Vagina (tissue), 2 donors: ENCODE measurements at regions not wholly inside any gene's neighbourhood (a gene's known extent, or its start where the extent isn't known, plus 50 kb on each side); places are given as distances from the start of the nearest gene placed in this dataset.

Experiments used
- DNase-seq, 2 donors: peaks; one replicate each; pipeline ENCODE4 v3.0.0-alpha.2; 2017; ENCODE audit errors: extremely low spot score in 2 of 2
- H3K27ac ChIP-seq: fragments of 200-600 bp; sonication (generic); one replicate; pipeline ENCODE4 v1.5.1; 2019
- H3K27me3 ChIP-seq: fragments of 200-600 bp; sonication (generic); one replicate; pipeline ENCODE4 v1.5.1; 2019
- H3K36me3 ChIP-seq, 2 donors: fragments of 200-600 bp; sonication (generic); one replicate each; pipeline ENCODE4 v1.5.1; 2017 to 2019
- H3K4me1 ChIP-seq: fragments of 200-600 bp; sonication (generic); one replicate; pipeline ENCODE4 v1.5.1; 2019
- H3K4me3 ChIP-seq, 2 donors: fragments of 200-600 bp; sonication (generic); 1 replicate in 1 of 2; 2 replicates in 1 of 2; pipeline ENCODE4 v1.5.1; 2016 to 2019
- H3K9me3 ChIP-seq: fragments of 200-600 bp; sonication (generic); one replicate; pipeline ENCODE4 v1.5.1; 2019
- POLR2A ChIP-seq, 2 donors: fragments of 450-650 bp; IDR thresholded peaks; one replicate each; pipeline ENCODE4 v1.6.1; 2017; ENCODE audit warnings: antibody characterized with exemption in 2 of 2, mild to moderate bottlenecking in 2 of 2, moderate library complexity in 2 of 2
- POLR2AphosphoS5 ChIP-seq, 2 donors: sonication (generic); formaldehyde crosslinking; IDR thresholded peaks; one replicate each; pipeline ENCODE4 v1.9.0; 2017; ENCODE audit warnings: antibody characterized with exemption in 2 of 2, mild to moderate bottlenecking in 2 of 2, low read depth in 1 of 2; ENCODE audit not compliant: insufficient read depth in 1 of 2
- intact Hi-C: fragments of 100-400 bp; cut with DNase I; formaldehyde crosslinking; loops from one replicate; pipeline ENCODE4 v1.15.1; 2023
- TF ChIP-seq, protein P1 (sequence below), 3 experiments: fragments of 450-650 bp in 2 of 3; fragments of 200-600 bp in 1 of 3; sonication (generic) in 1 of 3; IDR thresholded peaks; one replicate each; pipeline ENCODE4 v1.5.1; 2017 to 2019; ENCODE audit warnings: antibody characterized with exemption in 3 of 3, mild to moderate bottlenecking in 2 of 3, moderate library complexity in 2 of 3

DNA sequence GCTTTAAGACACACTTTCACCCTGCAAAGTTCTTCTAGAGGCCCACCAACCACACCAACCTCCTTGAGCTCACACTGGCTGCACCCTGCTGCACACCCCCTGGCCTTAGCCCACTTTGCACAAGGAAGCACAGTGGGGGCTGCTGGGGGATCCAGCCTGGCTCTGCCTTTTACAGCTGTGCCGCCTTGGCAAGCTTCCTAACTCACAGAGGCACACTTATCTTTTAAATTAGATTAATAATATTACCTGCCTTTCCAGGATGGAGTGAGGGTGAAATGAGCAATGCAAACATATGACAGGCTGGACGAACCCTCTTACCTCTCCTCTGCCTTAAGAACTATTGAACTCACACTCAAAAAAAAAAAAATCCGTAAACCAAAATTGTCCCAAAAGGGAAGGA is 715.8 kb upstream of the ID2 start:
- Histone ChIP-seq H3K36me3 (no peaks in the 10 kb centered on the region), H3K27ac (no peak overlapping the region), H3K4me1 (no peaks in the 10 kb centered on the region), H3K9me3 (no peaks in the 10 kb centered on the region), H3K27me3 (no peaks in the 10 kb centered on the region), H3K4me3 (no peak overlapping the region)
- intact Hi-C loops, result no loop called here
- DNase-seq, result no peak
- TF ChIP-seq POLR2A (IDR thresholded peaks at IDR 0.05) (no peak), POLR2AphosphoS5 (IDR thresholded peaks at IDR 0.05; ENCODE audit: insufficient read depth in 1 of 2, low read depth in 1 of 2) (no peak)
- TF ChIP-seq, protein P1, sequence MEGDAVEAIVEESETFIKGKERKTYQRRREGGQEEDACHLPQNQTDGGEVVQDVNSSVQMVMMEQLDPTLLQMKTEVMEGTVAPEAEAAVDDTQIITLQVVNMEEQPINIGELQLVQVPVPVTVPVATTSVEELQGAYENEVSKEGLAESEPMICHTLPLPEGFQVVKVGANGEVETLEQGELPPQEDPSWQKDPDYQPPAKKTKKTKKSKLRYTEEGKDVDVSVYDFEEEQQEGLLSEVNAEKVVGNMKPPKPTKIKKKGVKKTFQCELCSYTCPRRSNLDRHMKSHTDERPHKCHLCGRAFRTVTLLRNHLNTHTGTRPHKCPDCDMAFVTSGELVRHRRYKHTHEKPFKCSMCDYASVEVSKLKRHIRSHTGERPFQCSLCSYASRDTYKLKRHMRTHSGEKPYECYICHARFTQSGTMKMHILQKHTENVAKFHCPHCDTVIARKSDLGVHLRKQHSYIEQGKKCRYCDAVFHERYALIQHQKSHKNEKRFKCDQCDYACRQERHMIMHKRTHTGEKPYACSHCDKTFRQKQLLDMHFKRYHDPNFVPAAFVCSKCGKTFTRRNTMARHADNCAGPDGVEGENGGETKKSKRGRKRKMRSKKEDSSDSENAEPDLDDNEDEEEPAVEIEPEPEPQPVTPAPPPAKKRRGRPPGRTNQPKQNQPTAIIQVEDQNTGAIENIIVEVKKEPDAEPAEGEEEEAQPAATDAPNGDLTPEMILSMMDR (IDR thresholded peaks at IDR 0.05), result no peak

DNA sequence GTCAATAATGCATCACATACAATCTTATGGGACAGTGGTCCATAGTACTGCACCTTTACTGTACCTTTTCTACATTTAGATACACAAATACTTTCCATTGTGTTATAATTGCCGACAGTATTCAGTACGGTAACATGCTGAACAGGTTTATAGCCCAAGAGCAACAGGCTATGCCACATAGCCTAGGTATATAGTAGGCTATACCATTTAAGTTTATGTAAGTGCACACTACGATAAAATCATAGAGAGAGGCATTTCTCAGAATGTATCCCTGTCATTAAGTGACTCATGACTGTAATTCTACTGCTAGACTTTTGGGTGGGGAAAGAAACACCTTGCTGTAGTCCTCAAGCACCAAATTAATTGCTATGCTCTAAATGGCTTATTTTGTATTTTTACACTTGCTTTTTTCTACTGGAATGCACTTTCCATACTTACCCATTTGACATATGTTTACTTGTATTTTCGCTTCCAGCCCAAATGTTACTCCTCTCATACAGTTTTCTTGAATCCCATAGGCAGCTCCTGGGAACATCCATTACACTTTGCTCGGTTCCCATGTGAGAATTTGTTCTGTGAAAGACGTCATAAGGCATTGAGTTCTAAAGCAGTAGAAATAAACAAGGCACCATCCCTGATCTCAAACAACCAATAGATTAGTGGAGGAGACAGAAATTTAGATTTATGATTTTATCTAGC is 714.0 kb upstream of the ID2 start:
- DNase-seq, result no peak
- Histone ChIP-seq H3K27ac (no peak overlapping the region), H3K27me3 (no peaks in the 10 kb centered on the region), H3K4me3 (no peak overlapping the region), H3K36me3 (no peaks in the 10 kb centered on the region), H3K4me1 (no peaks in the 10 kb centered on the region), H3K9me3 (no peaks in the 10 kb centered on the region)
- TF ChIP-seq POLR2AphosphoS5 (IDR thresholded peaks at IDR 0.05; ENCODE audit: insufficient read depth in 1 of 2, low read depth in 1 of 2) (no peak), POLR2A (IDR thresholded peaks at IDR 0.05) (no peak)
- TF ChIP-seq, protein P1 (IDR thresholded peaks at IDR 0.05), result no peak
- intact Hi-C loops, result no loop called here

DNA sequence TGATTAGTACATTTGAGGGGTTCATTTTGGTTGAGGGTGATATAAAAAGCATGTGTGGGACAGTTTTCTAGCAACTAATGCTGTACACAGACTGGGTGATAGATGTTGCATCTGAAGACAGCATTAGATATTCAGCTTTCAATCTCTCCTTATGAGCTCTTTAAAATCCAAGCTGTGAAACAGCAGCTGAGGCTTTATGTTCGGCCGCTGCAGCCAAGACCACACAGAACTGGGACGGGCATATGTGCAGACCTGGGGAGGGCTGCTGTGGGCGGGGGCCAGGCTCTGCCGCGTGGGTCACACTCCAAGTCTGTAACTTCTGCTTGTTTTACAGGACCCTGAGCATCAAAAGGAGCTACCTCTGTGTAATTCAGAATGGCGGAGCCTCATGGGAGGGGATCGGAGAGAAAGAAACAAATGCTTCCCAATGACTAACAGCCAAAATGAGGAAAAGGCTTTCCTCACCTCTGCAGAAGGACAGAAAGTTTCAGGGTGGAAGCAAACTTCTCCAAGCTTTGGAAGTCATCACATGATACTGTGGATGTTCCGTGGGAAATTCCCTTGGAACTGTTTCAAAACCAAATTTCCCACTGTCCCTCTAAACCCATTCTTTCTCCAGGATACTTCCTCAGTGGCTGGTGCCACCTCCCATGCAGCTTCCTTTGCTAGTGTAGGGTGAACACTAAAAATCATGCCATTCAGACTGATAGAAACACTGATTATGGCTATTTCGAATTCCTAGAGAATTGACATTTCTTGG is 711.9 kb upstream of the ID2 start:
- TF ChIP-seq, protein P1 (IDR thresholded peaks at IDR 0.05), result no peak
- no peak for TF ChIP-seq POLR2A (IDR thresholded peaks at IDR 0.05)
- TF ChIP-seq POLR2AphosphoS5 (IDR thresholded peaks at IDR 0.05; ENCODE audit: insufficient read depth in 1 of 2, low read depth in 1 of 2), result no peak
- intact Hi-C loops, result no loop called here
- no peak overlapping the region for H3K4me3 ChIP-seq
- no peaks in the 10 kb centered on the region for H3K4me1 ChIP-seq
- H3K36me3 ChIP-seq, result no peaks in the 10 kb centered on the region
- no peaks in the 10 kb centered on the region for H3K27me3 ChIP-seq
- DNase-seq, result no peak
- no peak overlapping the region for H3K27ac ChIP-seq
- no peaks in the 10 kb centered on the region for H3K9me3 ChIP-seq

DNA sequence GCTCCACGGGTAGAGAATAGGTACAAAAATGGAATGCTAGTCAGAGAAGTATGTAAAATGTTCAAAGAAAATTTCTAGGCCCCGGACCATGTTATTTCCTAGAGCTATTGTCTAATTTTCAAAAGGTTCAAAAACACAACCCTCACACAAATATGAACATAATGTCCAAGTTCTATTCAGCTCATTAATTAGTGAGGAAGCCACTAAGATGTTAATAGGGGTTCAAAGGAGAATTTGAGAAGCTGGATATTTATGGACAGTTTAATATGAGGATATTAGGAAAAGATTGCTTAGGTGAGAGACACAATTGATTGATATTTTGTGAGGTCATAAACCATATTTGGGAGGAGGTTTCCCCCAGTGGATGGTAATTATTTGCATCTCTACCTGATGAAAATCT is 710.6 kb upstream of the ID2 start:
- Histone ChIP-seq H3K4me3 (no peak overlapping the region), H3K27me3 (no peaks in the 10 kb centered on the region), H3K9me3 (no peaks in the 10 kb centered on the region), H3K27ac (no peak overlapping the region), H3K36me3 (no peaks in the 10 kb centered on the region), H3K4me1 (no peaks in the 10 kb centered on the region)
- TF ChIP-seq, protein P1 (IDR thresholded peaks at IDR 0.05), result no peak
- no peak for TF ChIP-seq POLR2A (IDR thresholded peaks at IDR 0.05)
- TF ChIP-seq POLR2AphosphoS5 (IDR thresholded peaks at IDR 0.05; ENCODE audit: insufficient read depth in 1 of 2, low read depth in 1 of 2), result no peak
- intact Hi-C loops, result no loop called here
- no peak for DNase-seq

DNA sequence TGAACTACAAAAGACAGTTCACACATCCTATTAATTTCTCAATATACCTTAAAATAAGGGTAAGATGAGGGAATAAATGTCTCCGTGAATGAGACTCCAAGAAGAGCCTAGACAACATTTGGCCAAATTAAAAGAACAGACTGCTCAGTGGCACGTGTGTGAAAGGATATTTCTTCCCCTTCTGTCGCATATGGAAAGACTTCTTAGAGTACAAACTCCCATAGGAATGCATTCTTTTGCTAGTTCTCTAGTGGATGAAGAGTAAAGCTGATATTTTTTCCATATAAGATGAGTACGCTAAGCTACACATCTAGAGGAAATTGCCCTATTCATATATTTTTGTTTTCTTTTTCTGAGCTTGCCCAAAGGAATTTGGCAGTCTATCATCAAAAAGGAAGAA is 710.0 kb upstream of the ID2 start:
- no peak overlapping the region for H3K4me3 ChIP-seq
- H3K27ac ChIP-seq, result no peak overlapping the region
- H3K36me3 ChIP-seq, result no peaks in the 10 kb centered on the region
- no peaks in the 10 kb centered on the region for H3K9me3 ChIP-seq
- H3K4me1 ChIP-seq, result no peaks in the 10 kb centered on the region
- intact Hi-C loops, result no loop called here
- TF ChIP-seq POLR2AphosphoS5 (IDR thresholded peaks at IDR 0.05; ENCODE audit: insufficient read depth in 1 of 2, low read depth in 1 of 2) (no peak), POLR2A (IDR thresholded peaks at IDR 0.05) (no peak)
- TF ChIP-seq, protein P1 (IDR thresholded peaks at IDR 0.05), result no peak
- no peaks in the 10 kb centered on the region for H3K27me3 ChIP-seq
- DNase-seq, result no peak
